HG02588 (cell line): ENCODE measurements at regions not wholly inside any gene's neighbourhood (a gene's known extent, or its start where the extent isn't known, plus 50 kb on each side); places are given as distances from the start of the nearest gene placed in this dataset.
"Not testable (repeated sequence)": the region's sequence is repeated elsewhere in the genome, so short reads cannot be mapped to it uniquely, and the experiment has no call there.

Experiments used
- ATAC-seq: cut with Tn5 transposase; IDR thresholded peaks from one replicate; pipeline ENCODE4 v1.9.1; 2021; ENCODE audit warnings: mild to moderate bottlenecking, moderate library complexity; ENCODE audit not compliant: unreplicated experiment

- ATAC-seq = no peak
Measured at GRCh38 chr6:44020148-44020547, 107.1 kb downstream of the MRPL14 start.

GRCh38 chr6:44017307-44017706 lies 109.9 kb downstream of the MRPL14 start:
- not testable (repeated sequence) for ATAC-seq

- ATAC-seq = no peak
Measured at GRCh38 chr6:44016131-44016870, 111.0 kb downstream of the MRPL14 start.

- no peak for ATAC-seq
Measured at GRCh38 chr6:44012078-44012493, 115.2 kb downstream of the MRPL14 start.

GRCh38 chr6:44011350-44011920 lies 115.8 kb downstream of the MRPL14 start:
- no peak for ATAC-seq

- no peak for ATAC-seq
Measured at GRCh38 chr6:44010411-44011349, 116.6 kb downstream of the MRPL14 start.

- ATAC-seq = no peak
Measured at GRCh38 chr6:44009425-44010321, 117.6 kb downstream of the MRPL14 start.

- ATAC-seq = no peak
Measured at GRCh38 chr6:44008821-44009370, 118.4 kb downstream of the MRPL14 start.

GRCh38 chr6:44007818-44008621 lies 119.2 kb downstream of the MRPL14 start:
- no peak for ATAC-seq

- ATAC-seq = no peak
Measured at GRCh38 chr6:44006872-44007303, 120.4 kb downstream of the MRPL14 start.

- ATAC-seq = no peak
Measured at GRCh38 chr6:44006123-44006871, 121.0 kb downstream of the MRPL14 start.

- ATAC-seq = no peak
Measured at GRCh38 chr6:44005507-44005903, 121.7 kb downstream of the MRPL14 start.

GRCh38 chr6:44004625-44005506 lies 122.4 kb downstream of the MRPL14 start:
- no peak for ATAC-seq

GRCh38 chr6:44004136-44004535 lies 123.1 kb downstream of the MRPL14 start:
- ATAC-seq = no peak

GRCh38 chr6:44003345-44004061 lies 123.7 kb downstream of the MRPL14 start:
- peak; percentile 12 for ATAC-seq

GRCh38 chr6:44002593-44003344 lies 124.5 kb downstream of the MRPL14 start:
- peak; percentile 40 for ATAC-seq
